AG09319 (cell line): ENCODE measurements at regions not wholly inside any gene's neighbourhood (a gene's known extent, or its start where the extent isn't known, plus 50 kb on each side); places are given as distances from the start of the nearest gene placed in this dataset.

Experiments used
- DNase-seq: peaks from one replicate; pipeline ENCODE4 v3.0.0-alpha.2; 2010; ENCODE audit warnings: low read depth; ENCODE audit errors: extremely low read depth
- TF ChIP-seq, protein P1 (sequence below): IDR thresholded peaks from 2 replicates; pipeline ENCODE4 v1.5.1; 2011; ENCODE audit warnings: low read depth, mild to moderate bottlenecking, inconsistent platforms, low read length, moderate library complexity

DNA sequence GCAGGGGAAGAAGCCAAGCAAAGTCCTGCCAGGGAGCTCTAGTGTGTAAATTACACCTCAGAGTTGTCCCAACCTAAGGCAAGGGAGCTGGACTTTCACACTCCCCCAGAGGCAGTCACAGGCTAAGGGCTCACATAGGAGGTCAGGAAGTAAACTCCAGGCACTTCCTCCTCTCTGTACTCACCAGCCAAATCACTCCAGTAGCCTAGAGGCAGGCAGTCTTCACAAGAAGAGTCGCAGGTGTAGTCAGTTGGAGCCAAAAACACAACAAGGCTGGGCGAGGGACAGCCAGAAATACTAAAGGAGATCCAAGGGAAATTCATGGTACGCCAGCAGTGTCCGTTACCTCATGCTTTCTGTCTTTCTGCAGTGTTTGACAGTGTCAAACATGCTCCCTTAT, 205.0 kb downstream of the C1D start:
- TF ChIP-seq, protein P1, sequence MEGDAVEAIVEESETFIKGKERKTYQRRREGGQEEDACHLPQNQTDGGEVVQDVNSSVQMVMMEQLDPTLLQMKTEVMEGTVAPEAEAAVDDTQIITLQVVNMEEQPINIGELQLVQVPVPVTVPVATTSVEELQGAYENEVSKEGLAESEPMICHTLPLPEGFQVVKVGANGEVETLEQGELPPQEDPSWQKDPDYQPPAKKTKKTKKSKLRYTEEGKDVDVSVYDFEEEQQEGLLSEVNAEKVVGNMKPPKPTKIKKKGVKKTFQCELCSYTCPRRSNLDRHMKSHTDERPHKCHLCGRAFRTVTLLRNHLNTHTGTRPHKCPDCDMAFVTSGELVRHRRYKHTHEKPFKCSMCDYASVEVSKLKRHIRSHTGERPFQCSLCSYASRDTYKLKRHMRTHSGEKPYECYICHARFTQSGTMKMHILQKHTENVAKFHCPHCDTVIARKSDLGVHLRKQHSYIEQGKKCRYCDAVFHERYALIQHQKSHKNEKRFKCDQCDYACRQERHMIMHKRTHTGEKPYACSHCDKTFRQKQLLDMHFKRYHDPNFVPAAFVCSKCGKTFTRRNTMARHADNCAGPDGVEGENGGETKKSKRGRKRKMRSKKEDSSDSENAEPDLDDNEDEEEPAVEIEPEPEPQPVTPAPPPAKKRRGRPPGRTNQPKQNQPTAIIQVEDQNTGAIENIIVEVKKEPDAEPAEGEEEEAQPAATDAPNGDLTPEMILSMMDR, result no peak
- DNase-seq, result no peak

DNA sequence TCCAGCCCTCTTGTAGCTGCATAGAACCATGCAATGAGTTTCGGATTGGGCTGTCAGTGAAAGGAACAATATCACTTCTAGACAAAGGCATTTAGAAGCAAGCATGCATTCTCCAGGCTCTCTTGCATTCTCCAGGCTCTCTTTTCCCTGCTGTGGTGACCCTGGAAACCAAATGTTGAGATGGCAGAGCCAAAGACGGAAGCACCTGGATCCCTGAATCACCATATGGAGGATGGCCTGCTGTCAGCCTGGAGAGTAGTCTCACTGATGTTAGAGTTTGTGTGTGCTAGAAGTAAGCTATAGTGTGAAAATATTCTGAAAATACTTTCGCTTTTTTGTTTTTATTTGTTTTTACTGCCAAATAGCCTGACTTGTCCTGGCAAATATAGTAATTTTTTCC, 203.9 kb downstream of the C1D start:
- TF ChIP-seq, protein P1, result no peak
- no peak for DNase-seq

DNA sequence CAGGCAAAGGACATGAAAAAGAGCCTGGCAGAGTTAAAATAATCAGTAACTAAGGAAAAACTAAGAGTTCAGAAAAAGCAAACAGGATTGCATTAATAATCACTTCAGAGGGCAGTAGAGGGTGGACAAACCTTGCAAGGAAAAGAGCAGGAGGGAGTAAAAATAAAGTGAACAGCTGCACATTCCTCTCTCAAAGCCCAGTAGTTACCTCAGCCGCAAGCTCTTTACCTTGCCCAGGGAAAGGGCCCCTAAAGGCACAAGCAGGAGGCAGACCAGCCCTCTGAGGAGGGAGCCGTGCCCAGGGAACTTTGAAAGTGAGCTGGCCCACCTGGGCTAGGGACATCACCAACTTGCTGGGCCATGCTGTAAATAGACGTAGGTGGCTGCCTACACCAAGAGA, 196.9 kb downstream of the C1D start:
- TF ChIP-seq, protein P1, result no peak
- no peak for DNase-seq

DNA sequence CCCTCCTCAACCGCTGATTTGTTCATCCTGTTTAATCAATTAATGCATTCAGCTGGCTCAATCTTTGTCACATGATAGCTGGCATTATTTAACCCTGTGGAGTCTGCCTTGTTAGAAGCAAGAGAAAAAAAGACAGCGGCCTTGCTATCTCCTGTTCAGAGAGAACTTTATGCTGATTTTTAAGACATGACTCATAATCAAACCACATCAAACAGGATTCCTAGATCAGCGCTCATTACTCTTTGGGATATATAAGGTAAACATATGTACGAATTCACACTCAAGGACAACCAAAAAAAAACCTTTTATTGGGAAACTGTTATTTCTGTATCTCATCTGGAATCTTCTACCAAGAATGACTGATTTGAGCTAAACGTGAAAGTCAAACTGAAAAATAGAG, 195.1 kb downstream of the C1D start:
- TF ChIP-seq, protein P1, result no peak
- DNase-seq, result no peak

- TF ChIP-seq, protein P1, result no peak
- DNase-seq, result no peak
These were observed 191.0 kb downstream of the C1D start for GRCh38 chr2:67871686-67872412.

GRCh38 chr2:67872481-67872880, 190.3 kb downstream of the C1D start:
- DNase-seq, result no peak
- TF ChIP-seq, protein P1, result no peak

DNA sequence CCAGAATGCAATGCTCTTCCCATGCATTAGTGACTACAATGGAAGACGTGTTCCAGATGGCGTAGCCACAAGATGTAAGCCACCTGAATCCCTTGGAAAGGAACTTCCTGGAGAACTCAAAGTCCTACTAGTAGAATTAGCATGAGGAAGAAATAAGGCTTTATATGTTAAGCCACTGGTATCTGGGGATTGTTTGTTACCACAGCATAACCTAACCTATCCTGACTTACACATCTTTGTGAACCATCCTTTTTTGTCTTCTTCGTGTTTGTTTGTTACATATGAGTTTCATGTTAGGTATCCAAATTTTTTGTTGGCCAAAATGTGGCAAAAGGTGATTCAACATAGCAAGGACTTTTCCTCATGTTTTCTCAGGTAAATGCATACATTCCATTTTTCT, 188.9 kb downstream of the C1D start:
- TF ChIP-seq, protein P1, result no peak
- no peak for DNase-seq
